GM19351 (cell line): ENCODE measurements at regions not wholly inside any gene's neighbourhood (a gene's known extent, or its start where the extent isn't known, plus 50 kb on each side); places are given as distances from the start of the nearest gene placed in this dataset.

Experiments
- ATAC-seq: cut with Tn5 transposase; IDR thresholded peaks from one replicate; pipeline ENCODE4 v1.9.1; 2021; ENCODE audit warnings: mild to moderate bottlenecking, moderate library complexity; ENCODE audit not compliant: unreplicated experiment

- no peak for ATAC-seq
Measured at GRCh38 chr7:79593866-79594301, 140.4 kb upstream of the MAGI2 start.

GRCh38 chr7:79590916-79591623, 137.6 kb upstream of the MAGI2 start:
- ATAC-seq, result no peak

- no peak for ATAC-seq
Measured at GRCh38 chr7:79590391-79590790, 136.9 kb upstream of the MAGI2 start.

- no peak for ATAC-seq
Measured at GRCh38 chr7:79570903-79571302, 117.4 kb upstream of the MAGI2 start.

- no peak for ATAC-seq
Measured at GRCh38 chr7:79563821-79564522, 110.5 kb upstream of the MAGI2 start.

- no peak for ATAC-seq
Measured at GRCh38 chr7:79555571-79555970, 102.1 kb upstream of the MAGI2 start.

GRCh38 chr7:79553811-79554555, 100.5 kb upstream of the MAGI2 start:
- no peak for ATAC-seq

GRCh38 chr7:79552463-79552862, 99.0 kb upstream of the MAGI2 start:
- ATAC-seq, result no peak

GRCh38 chr7:79548727-79549126, 95.3 kb upstream of the MAGI2 start:
- no peak for ATAC-seq

GRCh38 chr7:79547132-79547531, 93.7 kb upstream of the MAGI2 start:
- no peak for ATAC-seq

GRCh38 chr7:79540592-79540991, 87.1 kb upstream of the MAGI2 start:
- ATAC-seq, result no peak

GRCh38 chr7:79534128-79534527, 80.7 kb upstream of the MAGI2 start:
- ATAC-seq, result no peak

- no peak for ATAC-seq
Measured at GRCh38 chr7:79531905-79532664, 78.6 kb upstream of the MAGI2 start.

GRCh38 chr7:79531116-79531515, 77.6 kb upstream of the MAGI2 start:
- no peak for ATAC-seq

- ATAC-seq, result no peak
Measured at GRCh38 chr7:79529881-79530235, 76.4 kb upstream of the MAGI2 start.

- ATAC-seq, result no peak
Measured at GRCh38 chr7:79529214-79529880, 75.9 kb upstream of the MAGI2 start.

GRCh38 chr7:79528421-79528820, 75.0 kb upstream of the MAGI2 start:
- no peak for ATAC-seq

GRCh38 chr7:79524048-79524447, 70.6 kb upstream of the MAGI2 start:
- no peak for ATAC-seq

GRCh38 chr7:79523436-79523835, 70.0 kb upstream of the MAGI2 start:
- no peak for ATAC-seq

- no peak for ATAC-seq
Measured at GRCh38 chr7:79520543-79520942, 67.1 kb upstream of the MAGI2 start.

GRCh38 chr7:79515358-79515757, 61.9 kb upstream of the MAGI2 start:
- no peak for ATAC-seq
